ENCODE measurements at regions not wholly inside any gene's neighbourhood (a gene's known extent, or its start where the extent isn't known, plus 50 kb on each side); places are given as distances from the start of the nearest gene placed in this dataset.

DNA sequence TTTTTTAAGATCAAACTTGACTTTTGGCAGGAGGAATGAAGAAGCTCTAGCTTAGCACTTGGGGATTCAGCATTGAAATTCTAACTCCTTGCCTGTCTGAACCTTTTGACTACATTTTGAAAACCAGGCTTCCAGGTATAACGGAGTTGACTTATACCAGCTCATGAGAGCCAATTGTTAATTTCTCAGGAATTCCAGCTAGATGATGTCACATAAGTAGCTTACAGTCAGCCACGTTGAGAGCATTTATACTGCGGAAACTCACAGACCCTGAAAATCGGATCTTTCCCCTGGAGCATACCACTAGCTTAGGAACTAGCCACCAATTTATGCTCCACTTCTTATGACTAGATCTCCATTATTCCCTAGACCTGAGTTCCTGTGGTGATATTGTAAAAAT, 321.4 kb upstream of the DPH6 start:
- no peak for DNase-seq

- no peak for DNase-seq
Observed at GRCh38 chr15:35871282-35871681, 325.3 kb upstream of the DPH6 start.

DNA sequence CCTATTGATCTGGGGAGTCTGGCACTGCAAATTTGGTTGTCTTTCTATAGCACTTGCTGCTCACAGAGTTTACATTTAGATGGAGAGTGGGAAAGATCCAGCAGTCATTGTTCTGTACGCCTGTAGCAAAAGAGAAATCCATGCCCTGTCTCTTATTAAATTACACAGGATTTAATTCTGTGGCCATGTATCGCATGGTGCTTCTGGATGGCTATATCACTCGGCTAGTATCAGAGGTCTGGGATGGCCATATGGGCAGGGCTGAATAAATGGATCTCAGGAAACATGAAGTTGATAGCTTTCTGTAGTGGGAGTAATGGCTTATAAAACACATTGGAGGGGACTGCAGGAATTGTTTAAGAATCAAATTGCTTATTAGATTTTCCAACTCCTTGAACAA, 325.8 kb upstream of the DPH6 start:
- DNase-seq: no peak

DNA sequence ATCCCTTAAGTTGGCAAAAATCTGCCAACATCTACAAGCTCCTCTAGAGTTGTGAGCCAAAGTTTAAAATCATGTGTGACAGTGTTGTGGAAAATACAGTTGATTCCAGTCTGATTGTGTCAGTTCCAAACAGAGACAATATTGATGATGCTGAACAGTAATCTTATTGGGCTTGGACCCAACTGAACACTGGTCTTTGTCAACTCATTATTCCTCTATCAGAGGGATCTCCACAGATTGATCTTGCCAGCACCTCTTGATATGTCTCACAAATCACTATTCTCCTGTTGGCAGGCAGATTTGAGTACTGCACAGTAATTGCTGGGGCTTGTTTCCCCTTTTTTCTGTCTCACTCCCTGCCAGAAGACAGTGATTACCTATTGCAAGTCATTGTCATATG, 326.6 kb upstream of the DPH6 start:
- no peak for DNase-seq

DNA sequence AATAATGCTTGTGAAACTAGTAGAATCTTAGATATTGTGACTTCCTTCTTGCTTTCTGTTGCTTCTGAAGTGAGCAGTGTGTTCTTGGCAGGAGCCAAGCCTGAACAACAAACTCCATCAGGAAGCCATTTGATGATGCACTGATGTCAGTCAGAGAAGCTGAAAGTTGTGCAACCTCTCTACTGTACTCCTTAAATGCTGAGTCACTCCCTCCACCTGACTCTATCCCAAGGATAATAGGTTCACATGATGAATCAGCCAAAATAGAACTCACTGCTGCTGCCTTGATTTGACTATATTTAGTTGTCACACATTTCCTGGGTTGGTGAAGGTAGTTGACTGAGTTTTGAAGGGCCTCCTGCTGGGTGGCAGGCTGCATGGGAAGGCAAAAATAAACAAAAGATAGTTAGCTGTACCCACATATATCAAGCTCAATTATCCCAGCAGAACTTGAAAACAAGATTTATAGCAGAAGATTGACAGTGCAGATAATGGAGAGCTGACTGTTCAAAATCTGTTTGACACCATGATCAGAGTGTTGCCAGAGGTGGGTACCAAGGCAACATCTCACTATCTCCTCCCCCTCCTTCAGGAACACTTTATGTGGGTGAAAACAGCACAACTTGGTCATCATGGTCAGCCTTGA, 328.4 kb upstream of the DPH6 start:
- DNase-seq: peak; percentile 59

- DNase-seq: no peak
Observed at GRCh38 chr15:35876762-35877161, 330.8 kb upstream of the DPH6 start.

DNA sequence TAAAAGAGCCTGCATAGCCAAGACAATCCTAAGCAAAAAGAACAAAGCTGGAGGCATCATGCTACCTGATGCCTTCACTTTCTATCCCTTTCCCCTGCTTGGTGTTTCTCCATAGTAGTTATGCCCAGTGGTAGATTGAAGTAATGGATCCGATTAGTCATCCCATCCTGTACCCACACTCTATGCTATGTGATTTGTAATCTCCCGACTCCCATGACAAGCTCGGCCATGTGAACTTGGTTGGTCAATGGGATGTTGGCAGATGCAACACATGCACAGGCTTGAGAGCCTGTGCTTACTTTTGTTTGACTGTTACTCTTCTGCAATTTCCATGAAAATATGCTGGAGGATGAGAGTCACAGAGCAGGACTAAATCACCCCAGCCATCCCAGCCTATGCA, 334.9 kb upstream of the DPH6 start:
- no peak for DNase-seq

DNA sequence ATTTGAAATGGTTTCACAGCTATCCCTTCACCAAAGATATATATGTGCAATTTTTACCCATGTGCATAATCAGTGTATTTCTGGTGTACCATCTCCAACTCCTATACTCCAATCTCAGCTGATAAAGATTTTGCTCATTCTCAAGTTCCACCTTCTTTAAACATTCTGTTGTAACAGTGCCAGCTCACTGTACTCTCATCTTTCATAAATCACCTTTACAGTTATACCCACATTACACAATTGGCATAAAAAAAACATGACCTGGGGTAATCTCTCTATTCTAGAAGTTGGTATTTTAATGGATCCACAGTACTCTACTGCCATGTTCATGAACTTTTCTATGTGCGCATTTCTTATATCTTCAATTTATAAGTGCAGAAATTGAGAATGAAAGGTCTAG, 339.9 kb upstream of the DPH6 start:
- DNase-seq: no peak

DNA sequence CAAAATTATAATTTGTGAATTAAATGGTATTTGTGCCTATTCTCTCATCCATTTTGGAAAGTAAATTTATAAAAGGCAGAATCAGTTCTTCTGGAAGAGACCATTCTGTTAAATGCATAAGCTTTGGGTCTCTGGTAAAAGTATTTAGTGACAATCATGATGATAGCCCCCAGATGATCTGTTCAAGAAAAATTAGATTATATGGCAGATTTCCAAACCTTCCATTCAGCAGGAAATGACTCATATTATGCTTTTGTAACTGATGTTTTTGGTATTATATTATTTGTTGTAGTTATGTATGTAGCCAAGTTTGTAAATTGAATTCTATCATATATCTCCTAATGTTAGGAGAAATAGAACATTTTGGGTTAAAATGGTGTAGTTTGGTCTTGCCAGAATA, 340.8 kb upstream of the DPH6 start:
- DNase-seq: peak; percentile 66

GRCh38 chr15:35888815-35889214, 342.9 kb upstream of the DPH6 start:
- no peak for DNase-seq

DNA sequence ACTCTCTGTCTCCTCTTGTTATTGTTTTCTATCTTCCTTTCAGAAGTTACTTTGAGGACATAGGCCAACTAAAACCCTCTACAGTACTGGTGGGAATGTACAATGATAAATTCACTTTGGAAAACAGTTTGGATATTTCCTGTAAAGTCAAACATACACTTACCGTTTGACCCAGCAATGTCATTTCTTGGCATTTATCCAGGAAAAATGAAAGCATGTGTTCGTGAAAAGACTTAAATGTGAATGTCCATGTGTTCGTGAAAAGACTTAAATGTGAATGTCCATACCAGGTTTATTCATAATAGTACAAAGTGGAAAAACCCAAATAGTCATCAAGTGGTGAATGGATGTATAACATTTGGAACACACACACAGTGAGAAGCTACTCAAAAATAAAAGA, 361.5 kb upstream of the DPH6 start:
- DNase-seq: peak; percentile 2

DNA sequence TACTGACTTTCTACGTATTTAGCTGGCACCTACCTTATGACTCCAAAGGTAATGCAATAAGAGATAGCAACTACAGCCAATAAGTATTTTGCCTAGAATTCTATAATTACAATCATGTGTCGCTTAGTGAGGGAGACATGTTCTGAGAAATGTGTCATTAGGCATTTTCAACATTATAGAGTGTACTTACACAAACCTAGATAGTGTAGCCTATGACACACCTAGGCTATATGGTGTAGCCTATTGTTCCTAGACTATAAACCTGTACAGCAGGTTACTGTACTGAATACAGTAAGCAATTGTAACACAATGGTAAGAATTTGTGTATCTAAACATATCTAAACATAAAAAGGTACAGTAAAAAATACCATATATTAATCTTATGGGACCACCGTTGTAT, 363.4 kb upstream of the DPH6 start:
- no peak for DNase-seq

DNA sequence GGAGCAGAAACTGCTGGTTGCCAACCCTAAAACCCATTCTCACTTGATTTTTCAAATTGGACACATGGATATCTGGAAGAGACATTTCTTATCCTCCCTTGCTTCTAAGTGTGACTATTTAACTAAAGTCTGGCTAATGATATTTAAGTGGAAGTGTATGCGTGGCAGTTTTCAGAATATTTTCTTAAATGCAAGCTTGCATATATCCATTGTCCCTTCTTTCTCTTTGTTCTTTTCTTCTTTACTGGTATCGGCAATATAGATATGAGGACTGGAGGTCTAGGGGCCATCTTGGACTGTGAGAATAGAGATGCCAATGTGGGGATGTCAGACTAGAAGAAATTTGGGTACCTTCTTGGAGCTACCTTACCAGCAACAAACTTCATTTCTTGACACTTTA, 364.3 kb upstream of the DPH6 start:
- DNase-seq: no peak

DNA sequence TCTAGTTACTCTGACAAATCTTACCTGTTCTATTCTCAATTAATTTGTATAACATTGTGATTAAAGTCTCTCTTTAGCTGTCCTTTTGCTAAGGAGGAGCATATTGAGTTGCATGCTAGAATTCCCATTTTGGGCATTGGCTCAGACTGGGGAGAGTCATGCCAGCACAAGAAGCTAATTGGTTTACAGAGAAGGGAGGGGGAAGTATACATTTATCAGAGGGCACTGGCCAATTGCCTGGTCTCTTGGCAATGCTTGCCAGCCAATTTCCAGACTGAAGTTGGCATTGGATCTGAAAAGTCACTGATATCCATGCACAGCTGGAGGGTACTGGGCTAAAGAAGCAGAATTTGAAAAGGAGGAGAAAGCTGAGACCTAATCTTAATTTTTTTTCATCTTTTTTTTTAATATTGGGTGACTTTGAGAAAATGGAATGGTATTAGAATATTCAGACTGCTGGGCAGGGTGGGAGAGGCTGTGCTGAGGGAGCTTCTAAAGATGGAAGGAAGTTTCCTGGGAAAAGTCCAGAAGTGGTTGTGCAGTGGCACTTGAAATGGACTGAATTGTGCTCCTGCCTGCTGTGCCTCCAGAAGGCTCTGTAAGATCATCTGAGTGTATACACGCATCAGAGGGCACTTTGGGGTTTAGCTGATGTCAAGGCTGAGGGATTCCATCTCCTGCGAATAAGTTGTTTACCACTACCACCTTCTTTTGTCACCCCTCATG, 365.2 kb upstream of the DPH6 start:
- no peak for DNase-seq

DNA sequence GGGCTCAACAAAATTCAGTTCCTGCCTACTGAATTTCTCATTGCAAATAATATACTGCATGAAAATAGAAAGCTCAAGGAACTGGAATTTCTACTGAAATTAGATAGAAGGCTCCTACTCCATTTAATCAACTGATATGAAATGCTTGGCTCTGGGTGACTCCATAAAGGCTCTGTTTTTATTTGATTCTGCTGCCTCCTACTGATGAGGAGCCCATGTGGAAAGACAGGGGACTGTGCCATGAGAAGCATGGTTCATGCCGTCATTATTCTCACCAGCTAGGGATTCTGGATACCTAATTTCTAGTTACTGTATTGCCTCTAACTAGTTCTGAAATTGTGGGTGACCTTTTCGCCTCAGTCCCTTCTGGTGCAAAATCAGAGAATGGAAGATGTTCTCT, 366.2 kb upstream of the DPH6 start:
- DNase-seq: peak; percentile 4

DNA sequence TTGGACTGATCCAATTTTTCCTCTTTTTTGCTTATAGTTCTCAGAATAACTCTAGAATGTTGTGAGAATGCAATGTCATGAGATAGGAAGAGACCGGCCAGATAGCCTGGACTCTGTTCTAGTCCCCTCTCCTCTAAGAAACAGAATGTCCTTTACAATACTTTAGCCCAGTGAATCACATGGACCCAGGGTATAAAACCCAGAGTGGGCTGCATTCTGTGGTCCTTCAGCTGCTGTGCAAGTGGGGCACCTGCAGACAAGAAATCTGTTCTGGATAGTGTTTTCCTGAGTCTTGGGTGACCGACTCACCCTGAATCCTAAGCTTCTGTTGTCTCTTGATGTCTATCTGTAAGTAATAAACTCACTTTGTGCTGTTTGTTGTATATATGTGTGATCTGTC, 368.6 kb upstream of the DPH6 start:
- DNase-seq: no peak

- no peak for DNase-seq
Observed at GRCh38 chr15:35921046-35921445, 375.1 kb upstream of the DPH6 start.

DNA sequence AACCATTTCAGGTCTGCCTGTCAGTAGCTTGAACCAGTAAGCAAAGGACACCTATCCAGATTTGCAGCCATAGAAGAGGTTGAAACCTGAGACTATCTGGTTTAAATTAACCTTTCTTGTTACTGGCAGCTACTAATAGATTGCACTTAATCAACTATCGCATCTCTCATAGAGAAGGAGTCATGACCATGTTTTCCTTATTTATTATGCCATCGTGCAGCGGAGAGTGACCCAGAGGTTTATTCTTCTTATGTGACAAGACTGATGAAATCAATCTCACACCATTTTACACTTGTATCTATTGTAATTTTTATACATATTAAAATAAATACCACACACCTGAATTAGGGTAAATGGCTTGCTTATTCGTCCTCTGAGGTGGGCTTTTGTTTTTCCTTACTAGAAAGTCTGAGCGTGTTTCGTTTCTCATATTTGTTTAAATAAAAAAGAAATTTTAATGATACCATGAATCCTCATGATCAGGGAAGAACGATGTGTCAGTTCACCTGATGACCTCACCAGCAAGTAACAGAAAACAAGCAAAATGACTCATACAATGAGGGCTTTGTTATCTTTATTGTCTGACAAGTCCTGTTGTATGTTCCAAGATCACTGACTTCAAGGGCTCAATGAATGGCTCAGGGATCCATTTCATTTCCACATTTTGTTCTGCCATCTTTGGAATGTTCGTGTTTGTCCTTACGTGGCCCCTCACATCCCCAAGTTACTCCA, 379.5 kb upstream of the DPH6 start:
- DNase-seq: no peak

DNA sequence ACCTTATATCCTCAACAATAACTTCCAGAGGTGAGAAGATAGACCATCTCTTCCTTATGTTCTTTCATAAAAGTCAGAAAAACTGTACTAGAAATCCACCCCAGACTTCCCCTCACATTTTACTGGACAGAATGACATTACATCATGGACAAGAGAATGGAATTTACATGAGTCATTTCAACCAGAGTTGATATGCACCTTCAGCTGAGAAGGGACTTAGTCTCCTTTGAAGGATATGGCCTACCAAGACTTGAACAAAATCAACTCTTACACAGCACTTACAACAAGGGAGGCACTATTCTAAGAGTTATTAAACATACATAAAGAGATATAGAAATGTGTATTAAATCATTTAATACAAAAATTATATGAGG, 380.0 kb upstream of the DPH6 start:
- DNase-seq: peak; percentile 44

GRCh38 chr15:35928847-35929246, 382.9 kb upstream of the DPH6 start:
- DNase-seq: no peak

DNA sequence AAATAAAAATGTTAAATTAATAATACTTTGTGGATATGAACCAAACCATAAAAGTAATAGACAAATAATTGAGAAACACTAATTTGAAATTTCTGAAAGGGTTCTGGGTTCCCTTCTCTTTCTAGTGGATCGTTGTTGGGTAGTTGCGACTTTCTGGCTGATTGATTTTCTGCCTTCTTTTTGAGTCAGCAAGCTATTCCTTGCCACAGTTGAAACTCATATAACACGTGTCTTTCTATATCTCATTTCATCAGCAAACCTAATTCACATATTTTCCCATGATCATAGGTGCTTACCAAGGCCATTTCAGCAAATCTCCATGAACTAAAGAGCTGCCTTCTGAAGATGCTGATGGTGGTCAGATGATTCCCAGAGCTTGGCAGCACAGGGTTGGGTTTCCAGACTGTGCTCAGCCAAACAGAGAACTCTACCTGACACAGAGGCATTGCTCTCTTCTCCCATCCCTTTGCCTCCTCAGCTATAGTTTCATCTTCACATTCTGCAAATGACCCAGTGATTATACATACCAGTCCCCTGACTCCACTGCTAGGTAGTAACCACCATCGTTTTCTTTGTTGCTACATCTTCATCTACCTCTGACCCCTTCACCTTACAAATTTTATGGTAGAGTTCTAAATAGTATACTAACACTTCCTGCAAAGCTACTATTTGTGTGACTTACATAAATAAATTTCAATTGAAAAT, 383.9 kb upstream of the DPH6 start:
- DNase-seq: no peak

GRCh38 chr15:35931799-35932341, 385.9 kb upstream of the DPH6 start:
- DNase-seq: no peak

GRCh38 chr15:35932531-35932930, 386.6 kb upstream of the DPH6 start:
- no peak for DNase-seq

Measured in fibroblast of skin of back (primary cell).